ENCODE measurements at regions not wholly inside any gene's neighbourhood (a gene's known extent, or its start where the extent isn't known, plus 50 kb on each side); places are given as distances from the start of the nearest gene placed in this dataset.

DNA sequence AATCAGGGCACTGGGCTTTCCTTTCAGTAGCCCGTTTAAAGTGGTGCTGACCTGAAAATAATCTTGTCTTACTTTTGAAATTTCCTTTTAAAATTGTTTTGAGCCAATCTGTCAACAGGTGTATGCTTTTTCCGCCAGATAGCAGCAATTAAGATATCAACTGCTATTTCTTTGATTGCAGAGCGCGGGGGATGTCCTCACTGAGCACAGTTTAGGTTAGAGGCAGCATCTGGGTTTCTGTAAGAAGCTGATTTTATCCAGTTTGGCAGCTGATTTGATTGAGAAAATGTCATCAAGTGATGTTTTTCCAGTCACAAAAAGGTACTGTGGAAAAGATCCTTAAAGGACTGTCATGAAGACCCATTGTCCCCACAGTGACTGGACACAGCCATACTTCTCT is 371.8 kb downstream of the ADAMTS20 start:
- H3K9me3 ChIP-seq = no peaks in the 10 kb centered on the region
- H3K27me3 ChIP-seq = no peaks in the 10 kb centered on the region
- no peaks in the 10 kb centered on the region for H3K4me1 ChIP-seq
- no peak for ATAC-seq
- H3K27ac ChIP-seq = no peak overlapping the region
- in situ Hi-C loops (cut with MboI; ENCODE audit: low sequenced_read_pairs in 4 of 4) (no loop called here), intact Hi-C loops (cut with DNase I; ENCODE audit: low total_unique reads) (no loop called here)
- no peaks in the 10 kb centered on the region for H3K36me3 ChIP-seq
- DNase-seq = no peak
- H3K4me3 ChIP-seq = no peak overlapping the region
- TF ChIP-seq, protein P1, sequence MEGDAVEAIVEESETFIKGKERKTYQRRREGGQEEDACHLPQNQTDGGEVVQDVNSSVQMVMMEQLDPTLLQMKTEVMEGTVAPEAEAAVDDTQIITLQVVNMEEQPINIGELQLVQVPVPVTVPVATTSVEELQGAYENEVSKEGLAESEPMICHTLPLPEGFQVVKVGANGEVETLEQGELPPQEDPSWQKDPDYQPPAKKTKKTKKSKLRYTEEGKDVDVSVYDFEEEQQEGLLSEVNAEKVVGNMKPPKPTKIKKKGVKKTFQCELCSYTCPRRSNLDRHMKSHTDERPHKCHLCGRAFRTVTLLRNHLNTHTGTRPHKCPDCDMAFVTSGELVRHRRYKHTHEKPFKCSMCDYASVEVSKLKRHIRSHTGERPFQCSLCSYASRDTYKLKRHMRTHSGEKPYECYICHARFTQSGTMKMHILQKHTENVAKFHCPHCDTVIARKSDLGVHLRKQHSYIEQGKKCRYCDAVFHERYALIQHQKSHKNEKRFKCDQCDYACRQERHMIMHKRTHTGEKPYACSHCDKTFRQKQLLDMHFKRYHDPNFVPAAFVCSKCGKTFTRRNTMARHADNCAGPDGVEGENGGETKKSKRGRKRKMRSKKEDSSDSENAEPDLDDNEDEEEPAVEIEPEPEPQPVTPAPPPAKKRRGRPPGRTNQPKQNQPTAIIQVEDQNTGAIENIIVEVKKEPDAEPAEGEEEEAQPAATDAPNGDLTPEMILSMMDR (IDR thresholded peaks at IDR 0.05 in 4 of 5, conservative IDR thresholded peaks at IDR 0.05 in 1 of 5) = no peak
- TF ChIP-seq POLR2A (IDR thresholded peaks at IDR 0.05) = no peak

DNA sequence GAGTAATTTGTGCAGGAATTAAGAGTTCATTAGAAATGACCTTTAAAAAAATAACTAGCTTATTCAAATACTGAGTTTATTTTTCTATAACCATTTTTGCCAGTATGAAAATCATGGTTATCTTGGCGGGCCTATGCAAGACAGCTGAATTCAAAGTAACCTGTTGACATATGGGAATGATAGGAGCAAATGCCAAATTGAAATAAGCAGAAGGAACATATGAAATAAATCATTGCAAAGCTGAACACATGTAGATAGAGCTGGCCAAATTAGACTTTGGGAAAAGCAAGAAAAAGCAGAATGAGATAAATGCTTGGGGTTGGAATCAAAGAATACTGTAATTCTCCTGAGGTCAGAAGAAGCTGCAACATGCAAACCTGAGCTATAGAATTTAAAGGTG is 372.5 kb downstream of the ADAMTS20 start:
- no peak for TF ChIP-seq POLR2A (IDR thresholded peaks at IDR 0.05)
- TF ChIP-seq, protein P1 (IDR thresholded peaks at IDR 0.05 in 4 of 5, conservative IDR thresholded peaks at IDR 0.05 in 1 of 5) = no peak
- Histone ChIP-seq H3K9me3 (no peaks in the 10 kb centered on the region), H3K27ac (no peak overlapping the region), H3K27me3 (no peaks in the 10 kb centered on the region), H3K4me1 (no peaks in the 10 kb centered on the region), H3K36me3 (no peaks in the 10 kb centered on the region), H3K4me3 (no peak overlapping the region)
- no peak for ATAC-seq
- DNase-seq = no peak
- intact Hi-C loops (cut with DNase I; ENCODE audit: low total_unique reads) (no loop called here), in situ Hi-C loops (cut with MboI; ENCODE audit: low sequenced_read_pairs in 4 of 4) (no loop called here)

DNA sequence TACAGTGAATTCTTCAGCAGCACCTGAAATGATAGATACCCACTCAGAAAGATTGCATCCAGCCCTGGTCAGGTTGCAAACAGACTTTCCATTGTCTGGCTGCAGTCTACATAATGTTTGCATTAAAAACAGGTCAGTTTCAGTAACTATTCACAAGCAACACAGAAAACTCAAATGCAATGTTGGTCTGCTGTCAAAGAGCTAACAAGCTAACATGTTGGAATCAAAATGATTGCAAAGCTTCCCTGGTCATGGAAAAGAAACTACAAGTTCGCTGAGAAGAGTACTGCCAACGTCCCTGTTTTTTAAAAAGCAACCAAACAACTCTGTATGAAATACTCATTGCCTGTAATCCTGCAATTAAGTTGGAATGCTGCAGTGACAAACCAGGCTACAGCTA is 374.7 kb downstream of the ADAMTS20 start:
- intact Hi-C loops (cut with DNase I; ENCODE audit: low total_unique reads) (no loop called here), in situ Hi-C loops (cut with MboI; ENCODE audit: low sequenced_read_pairs in 4 of 4) (no loop called here)
- no peak overlapping the region for H3K27ac ChIP-seq
- DNase-seq (no peak), ATAC-seq (no peak)
- H3K27me3 ChIP-seq = no peaks in the 10 kb centered on the region
- TF ChIP-seq, protein P1 (IDR thresholded peaks at IDR 0.05 in 4 of 5, conservative IDR thresholded peaks at IDR 0.05 in 1 of 5) = no peak
- TF ChIP-seq POLR2A (IDR thresholded peaks at IDR 0.05) = no peak
- H3K9me3 ChIP-seq = no peaks in the 10 kb centered on the region
- H3K4me3 ChIP-seq = no peak overlapping the region
- no peaks in the 10 kb centered on the region for H3K4me1 ChIP-seq
- H3K36me3 ChIP-seq = no peaks in the 10 kb centered on the region

DNA sequence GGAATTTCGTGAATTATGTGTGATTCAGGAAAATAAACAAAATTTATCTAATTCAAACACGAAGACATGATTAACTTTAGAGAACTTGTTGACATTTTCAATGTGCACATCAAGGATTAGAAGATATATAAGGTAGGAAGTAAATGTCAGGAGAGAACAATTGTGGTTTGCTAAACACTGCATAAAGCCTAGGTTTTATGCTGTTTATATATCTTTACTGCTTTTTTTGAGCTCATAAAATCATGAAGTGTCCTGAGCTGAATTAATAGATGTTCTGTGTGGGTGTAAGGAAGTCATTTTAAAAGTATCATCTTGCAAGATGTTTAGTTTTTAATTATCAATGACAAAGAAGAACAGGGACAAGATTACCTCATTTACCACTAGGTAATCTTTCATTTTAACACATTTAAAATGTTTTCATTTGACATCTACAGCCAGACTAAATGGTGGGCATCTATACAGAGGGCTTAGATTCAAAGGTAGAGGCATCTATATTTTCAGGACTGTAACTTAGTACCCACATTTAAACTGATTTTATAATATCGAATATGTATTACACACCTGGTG is 382.8 kb downstream of the ADAMTS20 start:
- in situ Hi-C loops (cut with MboI; ENCODE audit: low sequenced_read_pairs in 4 of 4) = no loop called here
- Histone ChIP-seq H3K9me3 (no peaks in the 10 kb centered on the region), H3K27me3 (no peaks in the 10 kb centered on the region), H3K36me3 (no peaks in the 10 kb centered on the region), H3K27ac (no peak overlapping the region), H3K4me1 (no peaks in the 10 kb centered on the region), H3K4me3 (no peak overlapping the region)
- ATAC-seq (no peak), DNase-seq (no peak)
- intact Hi-C loops (cut with DNase I; ENCODE audit: low total_unique reads) = no loop called here
- TF ChIP-seq POLR2A (IDR thresholded peaks at IDR 0.05) = no peak
- TF ChIP-seq, protein P1 (IDR thresholded peaks at IDR 0.05 in 4 of 5, conservative IDR thresholded peaks at IDR 0.05 in 1 of 5) = no peak

DNA sequence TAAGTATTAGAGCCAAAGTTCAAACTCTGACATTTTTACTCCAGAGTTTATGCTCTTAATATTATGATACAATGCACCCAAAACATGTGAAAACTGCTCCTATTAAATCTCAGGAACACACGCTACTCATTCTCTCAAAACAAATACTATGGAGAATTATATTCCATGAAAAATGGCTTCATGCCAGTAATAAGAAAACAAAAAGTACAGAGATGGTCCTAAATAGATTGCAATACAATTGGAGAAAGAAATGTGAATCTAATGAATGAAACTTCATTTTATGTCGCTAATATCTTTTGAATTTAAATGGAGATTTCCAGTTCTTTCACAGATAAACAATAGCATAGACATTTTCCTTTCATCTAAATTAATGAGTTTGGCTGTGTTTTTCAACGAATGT is 384.3 kb downstream of the ADAMTS20 start:
- TF ChIP-seq, protein P1 (IDR thresholded peaks at IDR 0.05 in 4 of 5, conservative IDR thresholded peaks at IDR 0.05 in 1 of 5) = no peak
- no peak for TF ChIP-seq POLR2A (IDR thresholded peaks at IDR 0.05)
- in situ Hi-C loops (cut with MboI; ENCODE audit: low sequenced_read_pairs in 4 of 4) (no loop called here), intact Hi-C loops (cut with DNase I; ENCODE audit: low total_unique reads) (no loop called here)
- H3K36me3 ChIP-seq = no peaks in the 10 kb centered on the region
- no peaks in the 10 kb centered on the region for H3K27me3 ChIP-seq
- H3K4me1 ChIP-seq = no peaks in the 10 kb centered on the region
- no peak for DNase-seq
- ATAC-seq = no peak
- H3K27ac ChIP-seq = no peak overlapping the region
- H3K9me3 ChIP-seq = no peaks in the 10 kb centered on the region
- H3K4me3 ChIP-seq = no peak overlapping the region
